WTC11 (cell line): ENCODE measurements at regions not wholly inside any gene's neighbourhood (a gene's known extent, or its start where the extent isn't known, plus 50 kb on each side); places are given as distances from the start of the nearest gene placed in this dataset.

ENCODE experiments used
- ATAC-seq: fragments of 200-7000 bp; cut with Tn5 transposase; 2 replicates; pipeline ENCODE4 v1.10.0; 2021; ENCODE audit warnings: mild to moderate bottlenecking, moderate library complexity
- CTCF ChIA-PET: fragments of 300-600 bp; sonication (Branson Sonifier 250); formaldehyde crosslinking; loops from one replicate; lab custom pipeline; 2021; ENCODE audit warnings: antibody characterized with exemption; lab: Charles Lee
- POLR2A ChIA-PET: fragments of 350-600 bp; sonication (Branson Sonifier 250); formaldehyde crosslinking; loops from one replicate; lab custom pipeline; 2021; ENCODE audit warnings: antibody characterized with exemption; lab: Charles Lee
- DNase-seq: peaks from one replicate; pipeline ENCODE4 v3.0.0; 2021; ENCODE audit warnings: low spot score
- H3K27ac Mint-ChIP-seq: 2 replicates; pipeline ENCODE4 v1.8.0; 2021; ENCODE audit warnings: mixed read lengths
- H3K27me3 Mint-ChIP-seq: 2 replicates; pipeline ENCODE4 v1.8.0; 2021; ENCODE audit warnings: low read depth, mild to moderate bottlenecking, moderate library complexity, mixed read lengths
- H3K36me3 Mint-ChIP-seq: 2 replicates; pipeline ENCODE4 v1.8.0; 2021; ENCODE audit warnings: mixed read lengths
- H3K4me1 Mint-ChIP-seq: 2 replicates; pipeline ENCODE4 v1.8.0; 2022; ENCODE audit warnings: mixed read lengths
- H3K4me3 Mint-ChIP-seq: 2 replicates; pipeline ENCODE4 v1.8.0; 2021; ENCODE audit warnings: mild to moderate bottlenecking, moderate library complexity, mixed read lengths
- H3K9me3 Mint-ChIP-seq: 2 replicates; pipeline ENCODE4 v1.8.0; 2021; ENCODE audit warnings: mixed read lengths
- HMGA2 ChIP-seq: fragments of 250-450 bp; sonication (Bioruptor Pico); IDR thresholded peaks from 2 replicates; pipeline ENCODE4 v1.4.0; 2021; ENCODE audit warnings: mild to moderate bottlenecking, moderate library complexity
- MYBL2 ChIP-seq: sonication (generic); formaldehyde crosslinking; IDR thresholded peaks from 2 replicates; pipeline ENCODE4 v1.8.1; 2023; ENCODE audit warnings: mild to moderate bottlenecking, moderate library complexity, missing genetic modification reagents
- NR2C2 ChIP-seq: sonication (generic); formaldehyde crosslinking; IDR thresholded peaks from 2 replicates; pipeline ENCODE4 v1.8.0; 2022; ENCODE audit warnings: mild to moderate bottlenecking, missing genetic modification reagents
- TCF7 ChIP-seq: sonication (generic); formaldehyde crosslinking; IDR thresholded peaks from 2 replicates; pipeline ENCODE4 v1.8.0; 2022; ENCODE audit warnings: mild to moderate bottlenecking, low read depth, missing genetic modification reagents, moderate library complexity
- TP53 ChIP-seq: sonication (generic); formaldehyde crosslinking; IDR thresholded peaks from 2 replicates; pipeline ENCODE4 v1.8.1; 2023; ENCODE audit warnings: mild to moderate bottlenecking, missing genetic modification reagents
- ZNF219 ChIP-seq: sonication (generic); formaldehyde crosslinking; IDR thresholded peaks from 2 replicates; pipeline ENCODE4 v1.8.0; 2023; ENCODE audit warnings: missing genetic modification reagents, mild to moderate bottlenecking, borderline replicate concordance
- ZNF396 ChIP-seq: fragments of 250-450 bp; sonication (Bioruptor Pico); IDR thresholded peaks from 2 replicates; pipeline ENCODE4 v1.8.0; 2021; ENCODE audit warnings: mild to moderate bottlenecking, moderate library complexity, borderline replicate concordance
- TF ChIP-seq, protein P1 (sequence below): sonication (generic); formaldehyde crosslinking; IDR thresholded peaks from 2 replicates; pipeline ENCODE4 v1.8.0; 2022; ENCODE audit warnings: mild to moderate bottlenecking, missing genetic modification reagents
- TF ChIP-seq, protein P2 (sequence below): sonication (generic); formaldehyde crosslinking; IDR thresholded peaks from 2 replicates; pipeline ENCODE4 v1.8.0; 2023; ENCODE audit warnings: mild to moderate bottlenecking, missing genetic modification reagents
- TF ChIP-seq, protein P3 (sequence below): sonication (generic); formaldehyde crosslinking; IDR thresholded peaks from 2 replicates; pipeline ENCODE4 v1.8.0; 2022; ENCODE audit warnings: mild to moderate bottlenecking, missing genetic modification reagents
- TF ChIP-seq, protein P4 (sequence below): sonication (generic); formaldehyde crosslinking; IDR thresholded peaks from 2 replicates; pipeline ENCODE4 v1.8.0; 2022; ENCODE audit warnings: mild to moderate bottlenecking, missing genetic modification reagents
- TF ChIP-seq, protein P5 (sequence below): sonication (generic); formaldehyde crosslinking; conservative IDR thresholded peaks from 2 replicates; pipeline ENCODE4 v1.8.1; 2023; ENCODE audit warnings: mild to moderate bottlenecking, low read depth, missing genetic modification reagents, moderate library complexity

DNA sequence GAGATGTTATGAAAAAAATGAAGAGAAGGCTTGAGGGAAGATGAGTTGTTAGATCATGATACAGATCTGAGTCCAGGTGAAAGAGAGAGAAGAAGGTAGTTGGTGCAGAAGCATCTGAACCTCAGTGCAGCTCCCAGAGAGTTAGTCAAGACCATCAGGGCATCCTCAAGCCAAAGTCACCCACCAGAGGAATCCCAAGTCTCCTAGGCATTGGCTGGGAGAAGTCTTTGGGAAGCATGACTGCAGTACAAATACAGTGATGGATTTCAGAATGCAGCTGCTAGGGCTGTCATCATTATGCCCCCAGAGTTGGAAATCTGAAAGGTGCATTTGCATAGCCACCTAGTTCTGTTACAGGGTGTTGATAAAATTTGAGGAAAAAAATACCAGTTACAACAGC, 59.7 kb upstream of the GALNT18 start:
- ChIA-PET POLR2A (no interaction called here), CTCF (no interaction called here)
- no peak for ATAC-seq
- TF ChIP-seq ZNF396 (CRISPR knock-in tag) (no peak), HMGA2 (CRISPR knock-in tag) (no peak), TCF7 (CRISPR knock-in tag) (no peak), TP53 (no peak), ZNF219 (CRISPR knock-in tag) (no peak), MYBL2 (CRISPR knock-in tag) (no peak)
- TF ChIP-seq, protein P1, sequence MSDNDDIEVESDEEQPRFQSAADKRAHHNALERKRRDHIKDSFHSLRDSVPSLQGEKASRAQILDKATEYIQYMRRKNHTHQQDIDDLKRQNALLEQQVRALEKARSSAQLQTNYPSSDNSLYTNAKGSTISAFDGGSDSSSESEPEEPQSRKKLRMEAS (CRISPR knock-in tag): no peak
- Mint-ChIP-seq H3K27ac (no peak overlapping the region), H3K36me3 (no peaks in the 10 kb centered on the region), H3K9me3 (peaks cover 8% of the 10 kb centered on the region), H3K4me3 (no peak overlapping the region), H3K4me1 (peaks cover 2% of the 10 kb centered on the region; the same call in 1 of the 2 replicates), H3K27me3 (no peaks in the 10 kb centered on the region; the same call in 1 of the 2 replicates)
- DNase-seq: no peak

DNA sequence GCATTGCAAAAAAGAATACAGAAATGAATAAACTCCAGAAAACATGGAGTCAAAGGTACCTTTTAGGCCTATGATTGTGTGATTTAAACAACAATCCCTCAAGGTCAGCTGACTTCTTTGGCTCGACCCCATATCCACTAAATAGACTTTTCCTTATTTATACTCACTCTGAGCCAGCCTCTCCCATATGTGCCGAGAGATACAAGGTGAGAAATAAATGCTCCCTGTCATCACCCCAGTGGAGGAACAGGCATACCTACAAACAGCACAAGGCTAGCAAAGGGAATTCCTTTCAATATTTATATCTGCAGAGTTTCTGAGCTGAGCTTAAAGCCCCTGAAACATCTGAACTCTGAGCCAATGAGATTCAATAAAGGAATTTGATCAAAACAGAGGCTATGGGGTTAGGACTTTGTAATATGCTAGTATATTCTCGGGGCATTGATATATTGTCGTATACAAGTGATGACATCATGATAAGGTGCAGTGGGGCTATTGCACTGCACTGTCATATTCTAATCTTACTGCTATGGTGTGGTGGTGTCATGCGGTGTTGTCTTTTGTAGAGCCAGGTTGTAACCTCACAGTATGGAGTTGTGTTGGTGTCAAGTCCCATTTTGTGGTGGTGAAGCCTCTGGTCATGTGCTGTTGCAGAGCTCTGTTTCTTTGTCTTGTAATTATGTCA, 56.0 kb upstream of the GALNT18 start:
- POLR2A ChIA-PET: no interaction called here
- no peaks in the 10 kb centered on the region for H3K36me3 Mint-ChIP-seq
- H3K4me3 Mint-ChIP-seq: no peak overlapping the region
- CTCF ChIA-PET: no interaction called here
- no peaks in the 10 kb centered on the region for H3K9me3 Mint-ChIP-seq
- no peak for ATAC-seq
- H3K27me3 Mint-ChIP-seq: no peaks in the 10 kb centered on the region
- no peak for TF ChIP-seq NR2C2 (CRISPR knock-in tag)
- TF ChIP-seq, protein P2, sequence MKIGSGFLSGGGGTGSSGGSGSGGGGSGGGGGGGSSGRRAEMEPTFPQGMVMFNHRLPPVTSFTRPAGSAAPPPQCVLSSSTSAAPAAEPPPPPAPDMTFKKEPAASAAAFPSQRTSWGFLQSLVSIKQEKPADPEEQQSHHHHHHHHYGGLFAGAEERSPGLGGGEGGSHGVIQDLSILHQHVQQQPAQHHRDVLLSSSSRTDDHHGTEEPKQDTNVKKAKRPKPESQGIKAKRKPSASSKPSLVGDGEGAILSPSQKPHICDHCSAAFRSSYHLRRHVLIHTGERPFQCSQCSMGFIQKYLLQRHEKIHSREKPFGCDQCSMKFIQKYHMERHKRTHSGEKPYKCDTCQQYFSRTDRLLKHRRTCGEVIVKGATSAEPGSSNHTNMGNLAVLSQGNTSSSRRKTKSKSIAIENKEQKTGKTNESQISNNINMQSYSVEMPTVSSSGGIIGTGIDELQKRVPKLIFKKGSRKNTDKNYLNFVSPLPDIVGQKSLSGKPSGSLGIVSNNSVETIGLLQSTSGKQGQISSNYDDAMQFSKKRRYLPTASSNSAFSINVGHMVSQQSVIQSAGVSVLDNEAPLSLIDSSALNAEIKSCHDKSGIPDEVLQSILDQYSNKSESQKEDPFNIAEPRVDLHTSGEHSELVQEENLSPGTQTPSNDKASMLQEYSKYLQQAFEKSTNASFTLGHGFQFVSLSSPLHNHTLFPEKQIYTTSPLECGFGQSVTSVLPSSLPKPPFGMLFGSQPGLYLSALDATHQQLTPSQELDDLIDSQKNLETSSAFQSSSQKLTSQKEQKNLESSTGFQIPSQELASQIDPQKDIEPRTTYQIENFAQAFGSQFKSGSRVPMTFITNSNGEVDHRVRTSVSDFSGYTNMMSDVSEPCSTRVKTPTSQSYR (CRISPR knock-in tag): no peak
- TF ChIP-seq, protein P3, sequence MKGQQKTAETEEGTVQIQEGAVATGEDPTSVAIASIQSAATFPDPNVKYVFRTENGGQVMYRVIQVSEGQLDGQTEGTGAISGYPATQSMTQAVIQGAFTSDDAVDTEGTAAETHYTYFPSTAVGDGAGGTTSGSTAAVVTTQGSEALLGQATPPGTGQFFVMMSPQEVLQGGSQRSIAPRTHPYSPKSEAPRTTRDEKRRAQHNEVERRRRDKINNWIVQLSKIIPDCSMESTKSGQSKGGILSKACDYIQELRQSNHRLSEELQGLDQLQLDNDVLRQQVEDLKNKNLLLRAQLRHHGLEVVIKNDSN: no peak
- TF ChIP-seq, protein P4, sequence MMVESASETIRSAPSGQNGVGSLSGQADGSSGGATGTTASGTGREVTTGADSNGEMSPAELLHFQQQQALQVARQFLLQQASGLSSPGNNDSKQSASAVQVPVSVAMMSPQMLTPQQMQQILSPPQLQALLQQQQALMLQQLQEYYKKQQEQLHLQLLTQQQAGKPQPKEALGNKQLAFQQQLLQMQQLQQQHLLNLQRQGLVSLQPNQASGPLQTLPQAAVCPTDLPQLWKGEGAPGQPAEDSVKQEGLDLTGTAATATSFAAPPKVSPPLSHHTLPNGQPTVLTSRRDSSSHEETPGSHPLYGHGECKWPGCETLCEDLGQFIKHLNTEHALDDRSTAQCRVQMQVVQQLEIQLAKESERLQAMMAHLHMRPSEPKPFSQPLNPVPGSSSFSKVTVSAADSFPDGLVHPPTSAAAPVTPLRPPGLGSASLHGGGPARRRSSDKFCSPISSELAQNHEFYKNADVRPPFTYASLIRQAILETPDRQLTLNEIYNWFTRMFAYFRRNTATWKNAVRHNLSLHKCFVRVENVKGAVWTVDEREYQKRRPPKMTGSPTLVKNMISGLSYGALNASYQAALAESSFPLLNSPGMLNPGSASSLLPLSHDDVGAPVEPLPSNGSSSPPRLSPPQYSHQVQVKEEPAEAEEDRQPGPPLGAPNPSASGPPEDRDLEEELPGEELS (CRISPR knock-in tag): no peak
- H3K4me1 Mint-ChIP-seq: no peaks in the 10 kb centered on the region
- DNase-seq: no peak
- H3K27ac Mint-ChIP-seq: no peak overlapping the region

DNA sequence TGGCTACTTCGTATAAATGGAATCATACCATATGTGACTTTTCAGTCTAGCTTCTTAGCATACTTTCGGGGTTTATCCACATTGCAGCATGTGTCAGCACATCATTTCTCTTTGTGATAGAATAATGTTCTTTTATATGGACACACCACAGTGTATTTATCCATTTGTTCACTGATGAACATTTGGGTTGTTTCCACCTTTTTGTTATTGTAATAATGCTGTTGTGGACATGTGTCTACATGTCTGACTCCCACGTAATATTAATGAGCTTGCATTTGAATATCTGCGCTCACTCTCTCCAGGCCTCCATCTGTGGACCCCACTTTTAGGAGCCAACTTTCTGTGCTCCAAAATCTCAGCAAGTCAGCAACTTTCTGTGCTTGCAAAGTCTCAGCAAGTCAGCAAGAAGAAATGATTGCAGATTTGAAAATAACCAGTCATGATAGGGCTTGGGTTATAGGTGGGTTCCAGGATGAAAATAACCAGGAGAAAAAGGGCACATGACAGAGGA, 53.9 kb upstream of the GALNT18 start:
- H3K9me3 Mint-ChIP-seq: no peaks in the 10 kb centered on the region
- H3K27me3 Mint-ChIP-seq: no peaks in the 10 kb centered on the region
- H3K36me3 Mint-ChIP-seq: no peaks in the 10 kb centered on the region
- H3K4me3 Mint-ChIP-seq: no peak overlapping the region
- peaks cover 2% of the 10 kb centered on the region for H3K4me1 Mint-ChIP-seq
- ChIA-PET CTCF (no interaction called here), POLR2A (no interaction called here)
- no peak overlapping the region for H3K27ac Mint-ChIP-seq
- no peak for ATAC-seq
- TF ChIP-seq, protein P5, sequence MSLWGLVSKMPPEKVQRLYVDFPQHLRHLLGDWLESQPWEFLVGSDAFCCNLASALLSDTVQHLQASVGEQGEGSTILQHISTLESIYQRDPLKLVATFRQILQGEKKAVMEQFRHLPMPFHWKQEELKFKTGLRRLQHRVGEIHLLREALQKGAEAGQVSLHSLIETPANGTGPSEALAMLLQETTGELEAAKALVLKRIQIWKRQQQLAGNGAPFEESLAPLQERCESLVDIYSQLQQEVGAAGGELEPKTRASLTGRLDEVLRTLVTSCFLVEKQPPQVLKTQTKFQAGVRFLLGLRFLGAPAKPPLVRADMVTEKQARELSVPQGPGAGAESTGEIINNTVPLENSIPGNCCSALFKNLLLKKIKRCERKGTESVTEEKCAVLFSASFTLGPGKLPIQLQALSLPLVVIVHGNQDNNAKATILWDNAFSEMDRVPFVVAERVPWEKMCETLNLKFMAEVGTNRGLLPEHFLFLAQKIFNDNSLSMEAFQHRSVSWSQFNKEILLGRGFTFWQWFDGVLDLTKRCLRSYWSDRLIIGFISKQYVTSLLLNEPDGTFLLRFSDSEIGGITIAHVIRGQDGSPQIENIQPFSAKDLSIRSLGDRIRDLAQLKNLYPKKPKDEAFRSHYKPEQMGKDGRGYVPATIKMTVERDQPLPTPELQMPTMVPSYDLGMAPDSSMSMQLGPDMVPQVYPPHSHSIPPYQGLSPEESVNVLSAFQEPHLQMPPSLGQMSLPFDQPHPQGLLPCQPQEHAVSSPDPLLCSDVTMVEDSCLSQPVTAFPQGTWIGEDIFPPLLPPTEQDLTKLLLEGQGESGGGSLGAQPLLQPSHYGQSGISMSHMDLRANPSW (CRISPR knock-in tag): no peak
- TF ChIP-seq, protein P4 (CRISPR knock-in tag): no peak
- DNase-seq: no peak
